ENCODE measurements at regions not wholly inside any gene's neighbourhood (a gene's known extent, or its start where the extent isn't known, plus 50 kb on each side); places are given as distances from the start of the nearest gene placed in this dataset.

DNA sequence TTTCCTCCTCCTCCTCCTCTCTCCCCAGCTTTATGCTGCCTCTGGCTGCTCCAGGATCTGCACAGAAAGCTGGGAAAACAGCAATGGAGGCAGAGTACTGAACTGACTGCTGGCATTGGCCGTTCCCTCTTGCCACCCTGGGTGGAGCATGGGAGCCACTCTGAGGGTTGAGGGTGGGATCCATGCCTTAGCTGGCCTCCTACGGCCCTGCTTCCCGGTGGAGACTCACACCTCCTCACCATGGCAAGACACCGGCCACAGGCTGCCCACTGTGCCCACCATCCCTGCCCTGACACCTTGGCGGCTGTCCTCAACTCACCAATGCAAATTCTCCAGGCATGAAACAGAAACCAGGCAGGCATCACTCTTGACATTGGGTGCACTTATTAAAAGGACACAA is 832.3 kb upstream of the ID2 start:
- no peak for TF ChIP-seq YY1 (IDR thresholded peaks at IDR 0.05; ENCODE audit: insufficient read depth, insufficient read length)
- no peak for TF ChIP-seq ZNF274 (IDR thresholded peaks at IDR 0.05; ENCODE audit: low read depth, low read length)

Data from NT2/D1 (cell line).